HG02970 (cell line): ENCODE measurements at regions not wholly inside any gene's neighbourhood (a gene's known extent, or its start where the extent isn't known, plus 50 kb on each side); places are given as distances from the start of the nearest gene placed in this dataset.

ENCODE experiments used
- ATAC-seq: cut with Tn5 transposase; IDR thresholded peaks from one replicate; pipeline ENCODE4 v1.9.1; 2021; ENCODE audit warnings: mild to moderate bottlenecking, moderate library complexity, moderate number of reproducible peaks; ENCODE audit not compliant: unreplicated experiment, low FRiP score

GRCh38 chr2:163884416-163884815 lies 148.6 kb upstream of the FIGN start:
- no peak for ATAC-seq

GRCh38 chr2:163878718-163879117 lies 142.9 kb upstream of the FIGN start:
- peak; percentile 62 for ATAC-seq

GRCh38 chr2:163877316-163877715 lies 141.5 kb upstream of the FIGN start:
- ATAC-seq: no peak

GRCh38 chr2:163863073-163863472 lies 127.3 kb upstream of the FIGN start:
- ATAC-seq: no peak

GRCh38 chr2:163859951-163860350 lies 124.1 kb upstream of the FIGN start:
- no peak for ATAC-seq

GRCh38 chr2:163856941-163857340 lies 121.1 kb upstream of the FIGN start:
- no peak for ATAC-seq

- no peak for ATAC-seq
Measured at GRCh38 chr2:163852616-163853015, 116.8 kb upstream of the FIGN start.

- no peak for ATAC-seq
Measured at GRCh38 chr2:163849756-163850435, 114.1 kb upstream of the FIGN start.

GRCh38 chr2:163838890-163839289 lies 103.1 kb upstream of the FIGN start:
- ATAC-seq: no peak

- no peak for ATAC-seq
Measured at GRCh38 chr2:163836167-163836566, 100.4 kb upstream of the FIGN start.

- ATAC-seq: no peak
Measured at GRCh38 chr2:163834841-163835240, 99.0 kb upstream of the FIGN start.

GRCh38 chr2:163834221-163834620 lies 98.4 kb upstream of the FIGN start:
- no peak for ATAC-seq

GRCh38 chr2:163828771-163829170 lies 93.0 kb upstream of the FIGN start:
- ATAC-seq: no peak

- ATAC-seq: no peak
Measured at GRCh38 chr2:163822033-163822432, 86.2 kb upstream of the FIGN start.

GRCh38 chr2:163812926-163813520 lies 77.2 kb upstream of the FIGN start:
- no peak for ATAC-seq

- ATAC-seq: no peak
Measured at GRCh38 chr2:163808406-163808805, 72.6 kb upstream of the FIGN start.

GRCh38 chr2:163802284-163802683 lies 66.5 kb upstream of the FIGN start:
- ATAC-seq: no peak

- ATAC-seq: no peak
Measured at GRCh38 chr2:163801486-163801885, 65.7 kb upstream of the FIGN start.

GRCh38 chr2:163800951-163801381 lies 65.2 kb upstream of the FIGN start:
- ATAC-seq: no peak

GRCh38 chr2:163799807-163800206 lies 64.0 kb upstream of the FIGN start:
- ATAC-seq: no peak

- no peak for ATAC-seq
Measured at GRCh38 chr2:163794635-163795034, 58.8 kb upstream of the FIGN start.
